ENCODE measurements at regions not wholly inside any gene's neighbourhood (a gene's known extent, or its start where the extent isn't known, plus 50 kb on each side); places are given as distances from the start of the nearest gene placed in this dataset.

DNA sequence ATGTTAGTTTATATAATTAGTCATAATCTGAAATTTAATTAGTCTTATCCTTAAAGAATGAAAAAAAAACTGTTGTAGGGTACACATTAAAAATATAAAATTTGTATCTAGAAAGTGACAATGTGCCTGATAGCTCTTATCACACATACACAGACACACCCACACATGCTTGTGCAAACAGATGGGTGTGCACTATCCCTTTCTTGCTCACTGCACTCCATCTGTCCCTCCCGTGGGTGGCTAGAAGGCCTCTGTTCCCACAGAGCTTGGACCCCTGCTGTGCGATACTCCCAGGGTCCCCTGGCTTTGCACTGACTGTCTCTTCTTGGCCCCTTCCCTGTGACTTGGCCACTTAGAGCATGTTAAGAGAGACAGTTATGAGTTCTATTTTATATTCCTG lies 123.9 kb upstream of the ACKR3 start:
- TF ChIP-seq EZH2 (IDR thresholded peaks at IDR 0.05; ENCODE audit: borderline replicate concordance, insufficient read depth, low read length, poor library complexity, severe bottlenecking) = no peak
- TF ChIP-seq EP300 (conservative IDR thresholded peaks at IDR 0.05; ENCODE audit: poor library complexity, severe bottlenecking) = no peak
- TF ChIP-seq, protein P1, sequence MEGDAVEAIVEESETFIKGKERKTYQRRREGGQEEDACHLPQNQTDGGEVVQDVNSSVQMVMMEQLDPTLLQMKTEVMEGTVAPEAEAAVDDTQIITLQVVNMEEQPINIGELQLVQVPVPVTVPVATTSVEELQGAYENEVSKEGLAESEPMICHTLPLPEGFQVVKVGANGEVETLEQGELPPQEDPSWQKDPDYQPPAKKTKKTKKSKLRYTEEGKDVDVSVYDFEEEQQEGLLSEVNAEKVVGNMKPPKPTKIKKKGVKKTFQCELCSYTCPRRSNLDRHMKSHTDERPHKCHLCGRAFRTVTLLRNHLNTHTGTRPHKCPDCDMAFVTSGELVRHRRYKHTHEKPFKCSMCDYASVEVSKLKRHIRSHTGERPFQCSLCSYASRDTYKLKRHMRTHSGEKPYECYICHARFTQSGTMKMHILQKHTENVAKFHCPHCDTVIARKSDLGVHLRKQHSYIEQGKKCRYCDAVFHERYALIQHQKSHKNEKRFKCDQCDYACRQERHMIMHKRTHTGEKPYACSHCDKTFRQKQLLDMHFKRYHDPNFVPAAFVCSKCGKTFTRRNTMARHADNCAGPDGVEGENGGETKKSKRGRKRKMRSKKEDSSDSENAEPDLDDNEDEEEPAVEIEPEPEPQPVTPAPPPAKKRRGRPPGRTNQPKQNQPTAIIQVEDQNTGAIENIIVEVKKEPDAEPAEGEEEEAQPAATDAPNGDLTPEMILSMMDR (IDR thresholded peaks at IDR 0.05; ENCODE audit: poor library complexity, severe bottlenecking) = no peak

Data from neural cell (in vitro differentiated cells).